ENCODE measurements at regions not wholly inside any gene's neighbourhood (a gene's known extent, or its start where the extent isn't known, plus 50 kb on each side); places are given as distances from the start of the nearest gene placed in this dataset.

DNA sequence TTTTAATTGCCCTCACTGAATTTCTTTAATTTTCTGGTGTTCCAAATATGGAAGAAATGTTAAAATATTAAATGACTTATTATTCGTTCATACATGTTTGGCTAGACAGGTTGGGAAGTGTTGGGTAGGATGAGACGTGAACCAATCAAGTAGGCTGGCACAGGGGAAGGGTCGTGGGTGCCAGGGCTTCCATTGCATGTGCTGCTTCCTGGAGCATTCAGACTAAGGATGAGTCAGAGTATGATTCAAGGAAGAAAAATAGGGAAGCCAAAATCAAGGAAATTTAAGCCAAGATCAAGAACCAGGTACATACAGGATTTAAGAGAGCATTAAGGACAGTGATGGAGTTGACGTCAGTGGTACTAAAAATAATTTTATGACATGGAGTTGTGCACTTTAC, 2068.0 kb downstream of the MAT2B start:
- TF ChIP-seq, protein P1, sequence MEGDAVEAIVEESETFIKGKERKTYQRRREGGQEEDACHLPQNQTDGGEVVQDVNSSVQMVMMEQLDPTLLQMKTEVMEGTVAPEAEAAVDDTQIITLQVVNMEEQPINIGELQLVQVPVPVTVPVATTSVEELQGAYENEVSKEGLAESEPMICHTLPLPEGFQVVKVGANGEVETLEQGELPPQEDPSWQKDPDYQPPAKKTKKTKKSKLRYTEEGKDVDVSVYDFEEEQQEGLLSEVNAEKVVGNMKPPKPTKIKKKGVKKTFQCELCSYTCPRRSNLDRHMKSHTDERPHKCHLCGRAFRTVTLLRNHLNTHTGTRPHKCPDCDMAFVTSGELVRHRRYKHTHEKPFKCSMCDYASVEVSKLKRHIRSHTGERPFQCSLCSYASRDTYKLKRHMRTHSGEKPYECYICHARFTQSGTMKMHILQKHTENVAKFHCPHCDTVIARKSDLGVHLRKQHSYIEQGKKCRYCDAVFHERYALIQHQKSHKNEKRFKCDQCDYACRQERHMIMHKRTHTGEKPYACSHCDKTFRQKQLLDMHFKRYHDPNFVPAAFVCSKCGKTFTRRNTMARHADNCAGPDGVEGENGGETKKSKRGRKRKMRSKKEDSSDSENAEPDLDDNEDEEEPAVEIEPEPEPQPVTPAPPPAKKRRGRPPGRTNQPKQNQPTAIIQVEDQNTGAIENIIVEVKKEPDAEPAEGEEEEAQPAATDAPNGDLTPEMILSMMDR (IDR thresholded peaks at IDR 0.05; ENCODE audit: borderline replicate concordance, insufficient read depth, low read depth, low read length) = no peak
- H3K4me3 ChIP-seq (ENCODE audit: low read depth, low read length) = no peak overlapping the region

DNA sequence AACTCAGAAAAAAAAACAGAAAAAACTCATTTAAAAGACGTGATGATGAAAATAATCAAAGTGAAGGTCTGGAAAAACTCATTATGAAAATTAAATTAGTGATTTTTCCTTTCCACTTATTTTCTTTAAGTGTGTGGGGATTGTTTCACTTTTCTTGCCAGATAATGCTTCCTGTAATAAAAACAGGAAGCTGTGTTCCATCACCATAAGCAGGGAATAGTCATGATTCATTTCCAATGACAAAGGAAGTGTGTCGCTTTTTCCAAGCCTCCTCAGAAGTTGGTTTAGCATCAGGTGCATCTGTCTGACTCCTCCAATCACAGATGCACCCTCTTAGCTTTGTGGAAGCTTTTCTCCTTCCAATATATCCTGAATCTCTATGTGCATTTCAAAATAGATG, 2068.7 kb downstream of the MAT2B start:
- H3K4me3 ChIP-seq (ENCODE audit: low read depth, low read length) = no peak overlapping the region
- TF ChIP-seq, protein P1 (IDR thresholded peaks at IDR 0.05; ENCODE audit: borderline replicate concordance, insufficient read depth, low read depth, low read length) = no peak

- H3K4me3 ChIP-seq (ENCODE audit: low read depth, low read length) = no peak overlapping the region
- TF ChIP-seq, protein P1 (IDR thresholded peaks at IDR 0.05; ENCODE audit: borderline replicate concordance, insufficient read depth, low read depth, low read length) = no peak
These were observed 2071.4 kb downstream of the MAT2B start for GRCh38 chr5:165576678-165577275.

DNA sequence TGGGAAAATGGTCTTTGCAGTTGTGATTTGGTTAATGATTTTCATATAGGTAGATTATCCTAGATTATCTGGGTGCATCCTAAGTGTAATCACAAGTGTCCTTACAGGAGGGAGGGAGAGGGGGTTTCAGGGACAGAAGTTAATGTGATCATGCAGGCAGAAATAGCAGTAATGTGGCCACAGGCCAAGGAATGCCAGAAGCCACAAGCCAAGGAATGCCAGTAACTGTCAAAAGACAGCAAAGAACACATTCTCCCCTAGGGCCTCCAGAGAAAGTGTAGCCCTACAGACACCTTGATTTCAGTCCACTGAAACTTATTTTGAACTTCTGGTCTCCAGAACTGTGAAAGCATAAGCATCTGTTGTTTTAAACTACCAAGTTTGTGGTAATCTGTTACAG, 2074.5 kb downstream of the MAT2B start:
- TF ChIP-seq, protein P1 (IDR thresholded peaks at IDR 0.05; ENCODE audit: borderline replicate concordance, insufficient read depth, low read depth, low read length) = no peak
- H3K4me3 ChIP-seq (ENCODE audit: low read depth, low read length) = no peak overlapping the region

- H3K4me3 ChIP-seq (ENCODE audit: low read depth, low read length) = no peak overlapping the region
- TF ChIP-seq, protein P1 (IDR thresholded peaks at IDR 0.05; ENCODE audit: borderline replicate concordance, insufficient read depth, low read depth, low read length) = no peak
These were observed 2089.3 kb downstream of the MAT2B start for GRCh38 chr5:165594693-165595092.

GRCh38 chr5:165602529-165602928, 2097.1 kb downstream of the MAT2B start:
- no peak overlapping the region for H3K4me3 ChIP-seq (ENCODE audit: low read depth, low read length)
- TF ChIP-seq, protein P1 (IDR thresholded peaks at IDR 0.05; ENCODE audit: borderline replicate concordance, insufficient read depth, low read depth, low read length) = no peak

- TF ChIP-seq, protein P1 (IDR thresholded peaks at IDR 0.05; ENCODE audit: borderline replicate concordance, insufficient read depth, low read depth, low read length) = no peak
These were observed 2101.6 kb downstream of the MAT2B start for GRCh38 chr5:165607026-165607425.

More at GRCh38 chr5:165607026-165607425, 2101.6 kb downstream of the MAT2B start:
- H3K4me3 ChIP-seq (ENCODE audit: low read depth, low read length) = no peak overlapping the region

Measured in GM12875 (cell line).